Keratinocyte (primary cell): ENCODE measurements at regions not wholly inside any gene's neighbourhood (a gene's known extent, or its start where the extent isn't known, plus 50 kb on each side); places are given as distances from the start of the nearest gene placed in this dataset.

Experiments
- DNase-seq: peaks from one replicate; pipeline ENCODE4 v3.0.0-alpha.2; 2011; ENCODE audit warnings: low read depth, missing footprints, low spot score
- FAIRE-seq: peaks from 2 replicates; lab custom pipeline; 2011; peaks lifted over from hg19 to GRCh38; lab: Jason Lieb, UNC
- H2AFZ ChIP-seq: 2 replicates; pipeline ENCODE4 v1.6.0; 2012; ENCODE audit warnings: low read length, control low read depth, inconsistent platforms; ENCODE audit not compliant: control insufficient read depth
- H3K27ac ChIP-seq: 2 replicates; pipeline ENCODE4 v1.5.1; 2011; ENCODE audit warnings: low read length; ENCODE audit not compliant: control insufficient read depth, insufficient read depth
- H3K27me3 ChIP-seq: 3 replicates; pipeline ENCODE4 v1.6.0; 2011; ENCODE audit warnings: low read length; ENCODE audit not compliant: control insufficient read depth, insufficient read depth; ENCODE audit errors: extremely low read depth
- H3K36me3 ChIP-seq, 2 experiments: 2 replicates in 1 of 2; 3 replicates in 1 of 2; pipeline ENCODE4 v1.5.1; 2011; ENCODE audit warnings: low read length in 2 of 2, mild to moderate bottlenecking in 1 of 2; ENCODE audit not compliant: control insufficient read depth in 2 of 2, insufficient read depth in 2 of 2; ENCODE audit errors: extremely low read depth in 1 of 2
- H3K4me1 ChIP-seq: 3 replicates; pipeline ENCODE4 v1.5.1; 2011; ENCODE audit warnings: low read length; ENCODE audit not compliant: control insufficient read depth, insufficient read depth; ENCODE audit errors: extremely low read depth
- H3K4me2 ChIP-seq: 3 replicates; pipeline ENCODE4 v1.6.0; 2011; ENCODE audit warnings: low read depth, low read length; ENCODE audit not compliant: control insufficient read depth, insufficient read depth; ENCODE audit errors: extremely low read depth
- H3K4me3 ChIP-seq, 3 experiments: fragments of 200-600 bp in 1 of 3; sonication (generic) in 1 of 3; 2 replicates in 2 of 3; 3 replicates in 1 of 3; pipeline ENCODE4 v1.5.1; 2011 to 2016; ENCODE audit warnings: low read length in 3 of 3, mild to moderate bottlenecking in 3 of 3, control low read depth in 2 of 3, inconsistent platforms in 1 of 3, low read depth in 1 of 3, mixed read lengths in 1 of 3, mixed run types in 1 of 3, moderate library complexity in 1 of 3; ENCODE audit not compliant: control insufficient read depth in 2 of 3, insufficient read depth in 2 of 3; ENCODE audit errors: extremely low read depth in 1 of 3
- H3K79me2 ChIP-seq: 2 replicates; pipeline ENCODE4 v1.6.0; 2012; ENCODE audit warnings: low read length; ENCODE audit not compliant: control insufficient read depth, insufficient read depth
- H3K9ac ChIP-seq: 3 replicates; pipeline ENCODE4 v1.6.0; 2011; ENCODE audit warnings: low read length; ENCODE audit not compliant: control insufficient read depth, insufficient read depth; ENCODE audit errors: extremely low read depth
- H3K9me1 ChIP-seq: 3 replicates; pipeline ENCODE4 v1.6.0; 2011; ENCODE audit warnings: low read length; ENCODE audit not compliant: control insufficient read depth, insufficient read depth; ENCODE audit errors: extremely low read depth
- H3K9me3 ChIP-seq: 2 replicates; pipeline ENCODE4 v1.5.1; 2012; ENCODE audit warnings: low read depth, low read length; ENCODE audit not compliant: control insufficient read depth
- H4K20me1 ChIP-seq: 3 replicates; pipeline ENCODE4 v1.6.0; 2011; ENCODE audit warnings: low read length; ENCODE audit not compliant: control insufficient read depth, insufficient read depth; ENCODE audit errors: extremely low read depth
- CTCF ChIP-seq, 3 experiments: IDR thresholded peaks in 1 of 3; conservative IDR thresholded peaks in 1 of 3; optimal IDR thresholded peaks in 1 of 3; 2 replicates in 2 of 3; 3 replicates in 1 of 3; pipeline versions ENCODE3 to v1.5.1; 2011; ENCODE audit warnings: low read length in 3 of 3, mild to moderate bottlenecking in 3 of 3, moderate library complexity in 2 of 3, control low read depth in 1 of 3, inconsistent platforms in 1 of 3; ENCODE audit not compliant: insufficient read depth in 2 of 3; ENCODE audit errors: extremely low read depth in 1 of 3
- EZH2 ChIP-seq: IDR thresholded peaks from one replicate; pipeline ENCODE4 v1.6.1; 2012; ENCODE audit warnings: inconsistent platforms, mild to moderate bottlenecking, low read length, moderate library complexity
- dilution Hi-C: fragments of 300-500 bp; cut with MboI; formaldehyde crosslinking; loops from one replicate; pipeline ENCODE4 v1.7.0; 2020; ENCODE audit warnings: low sequenced_read_pairs; ENCODE audit not compliant: extremely low pct_ligation_motif_present

- TF ChIP-seq EZH2 (no peak), CTCF (optimal IDR thresholded peaks at IDR 0.05 in 1 of 3, IDR thresholded peaks at IDR 0.05 in 1 of 3, conservative IDR thresholded peaks at IDR 0.05 in 1 of 3; ENCODE audit: extremely low read depth in 1 of 3, insufficient read depth in 2 of 3, low read length in 3 of 3) (no peak)
- Histone ChIP-seq H3K4me2 (no peak overlapping the region), H4K20me1 (no peaks in the 10 kb centered on the region), H3K4me3 (no peak overlapping the region), H3K9me3 (no peaks in the 10 kb centered on the region), H2AFZ (no peak overlapping the region), H3K27ac (no peak overlapping the region), H3K9me1 (no peaks in the 10 kb centered on the region), H3K36me3 (no peaks in the 10 kb centered on the region), H3K4me1 (peaks cover 12% of the 10 kb centered on the region), H3K79me2 (no peaks in the 10 kb centered on the region), H3K9ac (no peak overlapping the region), H3K27me3 (peaks cover 17% of the 10 kb centered on the region)
- FAIRE-seq (no peak), DNase-seq (no peak)
- dilution Hi-C loops = no loop called here
These were observed 126.5 kb downstream of the RHOU start for GRCh38 chr1:228861832-228862180.

- no peaks in the 10 kb centered on the region for H3K9me1 ChIP-seq
- no peaks in the 10 kb centered on the region for H3K9me3 ChIP-seq
- no peak overlapping the region for H3K9ac ChIP-seq
- FAIRE-seq = no peak
- H3K4me1 ChIP-seq = peaks cover 12% of the 10 kb centered on the region
- no peaks in the 10 kb centered on the region for H3K79me2 ChIP-seq
- no peaks in the 10 kb centered on the region for H3K36me3 ChIP-seq
- dilution Hi-C loops = no loop called here
- no peaks in the 10 kb centered on the region for H4K20me1 ChIP-seq
- no peak for DNase-seq
- no peak overlapping the region for H2AFZ ChIP-seq
- no peak overlapping the region for H3K4me3 ChIP-seq
- H3K27ac ChIP-seq = no peak overlapping the region
- TF ChIP-seq EZH2 (no peak), CTCF (optimal IDR thresholded peaks at IDR 0.05 in 1 of 3, IDR thresholded peaks at IDR 0.05 in 1 of 3, conservative IDR thresholded peaks at IDR 0.05 in 1 of 3; ENCODE audit: extremely low read depth in 1 of 3, insufficient read depth in 2 of 3, low read length in 3 of 3) (no peak)
- H3K27me3 ChIP-seq = peaks cover 17% of the 10 kb centered on the region
- H3K4me2 ChIP-seq = no peak overlapping the region
These were observed 127.5 kb downstream of the RHOU start for GRCh38 chr1:228862542-228863505.
